ENCODE measurements at regions not wholly inside any gene's neighbourhood (a gene's known extent, or its start where the extent isn't known, plus 50 kb on each side); places are given as distances from the start of the nearest gene placed in this dataset.

GRCh38 chr22:48464246-48464645 lies 1363.4 kb downstream of the BRD1 start:
- TF ChIP-seq CTCF (IDR thresholded peaks at IDR 0.05; ENCODE audit: insufficient read depth, low read length): no peak
- TF ChIP-seq, protein P1, sequence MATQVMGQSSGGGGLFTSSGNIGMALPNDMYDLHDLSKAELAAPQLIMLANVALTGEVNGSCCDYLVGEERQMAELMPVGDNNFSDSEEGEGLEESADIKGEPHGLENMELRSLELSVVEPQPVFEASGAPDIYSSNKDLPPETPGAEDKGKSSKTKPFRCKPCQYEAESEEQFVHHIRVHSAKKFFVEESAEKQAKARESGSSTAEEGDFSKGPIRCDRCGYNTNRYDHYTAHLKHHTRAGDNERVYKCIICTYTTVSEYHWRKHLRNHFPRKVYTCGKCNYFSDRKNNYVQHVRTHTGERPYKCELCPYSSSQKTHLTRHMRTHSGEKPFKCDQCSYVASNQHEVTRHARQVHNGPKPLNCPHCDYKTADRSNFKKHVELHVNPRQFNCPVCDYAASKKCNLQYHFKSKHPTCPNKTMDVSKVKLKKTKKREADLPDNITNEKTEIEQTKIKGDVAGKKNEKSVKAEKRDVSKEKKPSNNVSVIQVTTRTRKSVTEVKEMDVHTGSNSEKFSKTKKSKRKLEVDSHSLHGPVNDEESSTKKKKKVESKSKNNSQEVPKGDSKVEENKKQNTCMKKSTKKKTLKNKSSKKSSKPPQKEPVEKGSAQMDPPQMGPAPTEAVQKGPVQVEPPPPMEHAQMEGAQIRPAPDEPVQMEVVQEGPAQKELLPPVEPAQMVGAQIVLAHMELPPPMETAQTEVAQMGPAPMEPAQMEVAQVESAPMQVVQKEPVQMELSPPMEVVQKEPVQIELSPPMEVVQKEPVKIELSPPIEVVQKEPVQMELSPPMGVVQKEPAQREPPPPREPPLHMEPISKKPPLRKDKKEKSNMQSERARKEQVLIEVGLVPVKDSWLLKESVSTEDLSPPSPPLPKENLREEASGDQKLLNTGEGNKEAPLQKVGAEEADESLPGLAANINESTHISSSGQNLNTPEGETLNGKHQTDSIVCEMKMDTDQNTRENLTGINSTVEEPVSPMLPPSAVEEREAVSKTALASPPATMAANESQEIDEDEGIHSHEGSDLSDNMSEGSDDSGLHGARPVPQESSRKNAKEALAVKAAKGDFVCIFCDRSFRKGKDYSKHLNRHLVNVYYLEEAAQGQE (IDR thresholded peaks at IDR 0.05; ENCODE audit: insufficient replicate concordance, low read depth): no peak

Measured in HL-60 (cell line).